OCI-LY1 (cell line): ENCODE measurements at regions not wholly inside any gene's neighbourhood (a gene's known extent, or its start where the extent isn't known, plus 50 kb on each side); places are given as distances from the start of the nearest gene placed in this dataset.

Source experiments
- H2AFZ ChIP-seq: fragments of 200-600 bp; sonication (generic), shearing (Covaris generic); 2 replicates; pipeline ENCODE4 v1.6.0; 2014; ENCODE audit warnings: antibody characterized with exemption, mild to moderate bottlenecking, low read length
- H3F3A ChIP-seq: fragments of 200-600 bp; sonication (generic), shearing (Covaris generic); 2 replicates; pipeline ENCODE4 v1.6.0; 2014; ENCODE audit warnings: mild to moderate bottlenecking, antibody characterized with exemption, low read length, moderate library complexity; ENCODE audit not compliant: insufficient read depth
- H3K27ac ChIP-seq: fragments of 200-600 bp; sonication (generic); 2 replicates; pipeline ENCODE4 v1.5.1; 2014; ENCODE audit warnings: low read length, mixed run types, mild to moderate bottlenecking, low read depth; ENCODE audit not compliant: poor library complexity, severe bottlenecking
- H3K27me3 ChIP-seq: fragments of 200-600 bp; sonication (generic); 2 replicates; pipeline ENCODE4 v1.6.0; 2014; ENCODE audit warnings: antibody characterized with exemption, mild to moderate bottlenecking, low read length, moderate library complexity; ENCODE audit not compliant: insufficient read depth
- H3K36me3 ChIP-seq: fragments of 200-600 bp; sonication (generic); 2 replicates; pipeline ENCODE4 v1.6.1; 2014; ENCODE audit warnings: mild to moderate bottlenecking, antibody characterized with exemption, low read length, moderate library complexity, mixed read lengths; ENCODE audit not compliant: insufficient read depth
- H3K4me1 ChIP-seq: fragments of 200-600 bp; sonication (generic); 2 replicates; pipeline ENCODE4 v1.5.1; 2014; ENCODE audit warnings: mild to moderate bottlenecking, low read length, moderate library complexity; ENCODE audit not compliant: insufficient read depth, severe bottlenecking
- H3K4me2 ChIP-seq: fragments of 200-600 bp; sonication (generic), shearing (Covaris generic); 2 replicates; pipeline ENCODE4 v1.6.1; 2014; ENCODE audit warnings: low read length
- H3K4me3 ChIP-seq: fragments of 200-600 bp; sonication (generic); 2 replicates; pipeline ENCODE4 v1.5.1; 2014; ENCODE audit warnings: low read length, low read depth, mild to moderate bottlenecking, mixed read lengths; ENCODE audit not compliant: poor library complexity, severe bottlenecking
- H3K79me2 ChIP-seq: fragments of 200-600 bp; shearing (Covaris generic); 2 replicates; pipeline ENCODE4 v1.6.1; 2016; ENCODE audit warnings: mixed run types, low read length, mixed read lengths; ENCODE audit not compliant: insufficient read depth
- H3K9ac ChIP-seq: fragments of 200-600 bp; sonication (generic), shearing (Covaris generic); 2 replicates; pipeline ENCODE4 v1.6.1; 2014; ENCODE audit warnings: mild to moderate bottlenecking, low read length, mixed read lengths
- H3K9me2 ChIP-seq: fragments of 200-600 bp; sonication (generic), shearing (Covaris generic); 2 replicates; pipeline ENCODE4 v1.6.1; 2014; ENCODE audit warnings: low read depth, mild to moderate bottlenecking, low read length, mixed read lengths
- H3K9me3 ChIP-seq: fragments of 200-600 bp; shearing (Covaris generic); 2 replicates; pipeline ENCODE4 v1.6.1; 2014; ENCODE audit warnings: low read length, mixed read lengths
- H4K20me1 ChIP-seq: fragments of 200-600 bp; sonication (generic), shearing (Covaris generic); 2 replicates; pipeline ENCODE4 v1.6.0; 2016; ENCODE audit warnings: mild to moderate bottlenecking, low read length; ENCODE audit not compliant: insufficient read depth
- EZH2 ChIP-seq: fragments of 200-600 bp; sonication (generic), shearing (Covaris generic); IDR thresholded peaks from 2 replicates; pipeline ENCODE4 v1.8.0; 2017; ENCODE audit warnings: borderline replicate concordance, mixed run types, mild to moderate bottlenecking, antibody characterized with exemption, low read length, moderate library complexity, mixed read lengths
- TF ChIP-seq, protein P1 (sequence below): fragments of 200-600 bp; sonication (generic), shearing (Covaris generic); IDR thresholded peaks from 2 replicates; pipeline ENCODE4 v1.5.1; 2017; ENCODE audit warnings: mild to moderate bottlenecking, antibody characterized with exemption, low read length, moderate library complexity, mixed read lengths

DNA sequence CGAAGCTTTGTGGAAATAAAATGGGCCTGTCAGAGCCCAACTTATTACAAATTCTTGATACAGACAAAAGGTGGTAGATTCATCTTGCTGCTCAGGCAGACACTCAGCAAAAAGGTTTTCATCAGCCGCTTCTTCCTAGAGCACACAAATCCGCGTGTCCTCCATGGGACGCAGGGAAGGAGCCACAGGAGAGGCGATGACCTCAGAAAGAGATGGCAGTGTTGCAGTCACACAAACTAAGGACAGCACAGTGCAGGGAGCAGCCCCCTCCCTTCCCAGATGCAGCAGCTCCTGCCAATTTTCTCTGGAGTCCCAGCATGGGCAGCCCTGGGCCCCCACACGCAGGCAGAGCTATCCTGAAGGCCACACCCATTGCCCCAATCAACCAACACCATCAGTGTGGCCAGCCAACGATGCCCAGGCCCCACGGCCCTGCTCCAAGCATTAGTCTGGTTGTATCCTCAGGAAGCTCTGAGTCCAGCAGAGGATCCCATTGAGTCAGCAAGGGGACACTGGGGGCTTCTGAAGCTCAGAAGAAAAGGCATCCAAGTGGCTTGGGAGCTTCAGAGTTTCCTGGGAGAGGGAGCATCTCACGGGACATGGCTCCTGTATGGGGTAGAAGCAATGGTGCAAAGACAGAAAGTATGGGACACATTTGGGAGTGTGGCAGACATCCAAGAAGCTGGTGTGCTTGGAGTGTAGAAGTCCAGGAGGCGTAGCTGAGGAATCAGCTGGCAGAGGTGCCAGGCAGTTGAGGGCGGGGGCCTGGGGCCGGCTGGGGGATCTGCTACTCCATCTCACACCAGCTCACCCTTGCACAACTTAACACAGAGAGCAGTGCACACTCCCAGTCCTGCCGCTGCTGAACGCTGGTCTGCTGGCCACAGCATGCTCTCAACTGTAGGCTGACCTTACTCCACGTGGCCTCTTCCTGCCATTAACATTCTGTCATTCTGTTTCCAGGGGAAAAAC lies 142.1 kb upstream of the CST7 start:
- no peaks in the 10 kb centered on the region for H3K79me2 ChIP-seq
- no peaks in the 10 kb centered on the region for H3K27me3 ChIP-seq
- no peak overlapping the region for H3K4me3 ChIP-seq
- H3K4me1 ChIP-seq, result no peaks in the 10 kb centered on the region
- H3F3A ChIP-seq, result no peaks in the 10 kb centered on the region
- no peaks in the 10 kb centered on the region for H3K9me3 ChIP-seq
- H3K36me3 ChIP-seq, result no peaks in the 10 kb centered on the region
- no peaks in the 10 kb centered on the region for H3K9me2 ChIP-seq
- no peak overlapping the region for H3K9ac ChIP-seq
- H2AFZ ChIP-seq, result no peak overlapping the region
- H3K27ac ChIP-seq, result no peak overlapping the region
- TF ChIP-seq, protein P1, sequence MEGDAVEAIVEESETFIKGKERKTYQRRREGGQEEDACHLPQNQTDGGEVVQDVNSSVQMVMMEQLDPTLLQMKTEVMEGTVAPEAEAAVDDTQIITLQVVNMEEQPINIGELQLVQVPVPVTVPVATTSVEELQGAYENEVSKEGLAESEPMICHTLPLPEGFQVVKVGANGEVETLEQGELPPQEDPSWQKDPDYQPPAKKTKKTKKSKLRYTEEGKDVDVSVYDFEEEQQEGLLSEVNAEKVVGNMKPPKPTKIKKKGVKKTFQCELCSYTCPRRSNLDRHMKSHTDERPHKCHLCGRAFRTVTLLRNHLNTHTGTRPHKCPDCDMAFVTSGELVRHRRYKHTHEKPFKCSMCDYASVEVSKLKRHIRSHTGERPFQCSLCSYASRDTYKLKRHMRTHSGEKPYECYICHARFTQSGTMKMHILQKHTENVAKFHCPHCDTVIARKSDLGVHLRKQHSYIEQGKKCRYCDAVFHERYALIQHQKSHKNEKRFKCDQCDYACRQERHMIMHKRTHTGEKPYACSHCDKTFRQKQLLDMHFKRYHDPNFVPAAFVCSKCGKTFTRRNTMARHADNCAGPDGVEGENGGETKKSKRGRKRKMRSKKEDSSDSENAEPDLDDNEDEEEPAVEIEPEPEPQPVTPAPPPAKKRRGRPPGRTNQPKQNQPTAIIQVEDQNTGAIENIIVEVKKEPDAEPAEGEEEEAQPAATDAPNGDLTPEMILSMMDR, result no peak
- TF ChIP-seq EZH2, result no peak
- H4K20me1 ChIP-seq, result no peaks in the 10 kb centered on the region
- H3K4me2 ChIP-seq, result no peak overlapping the region

DNA sequence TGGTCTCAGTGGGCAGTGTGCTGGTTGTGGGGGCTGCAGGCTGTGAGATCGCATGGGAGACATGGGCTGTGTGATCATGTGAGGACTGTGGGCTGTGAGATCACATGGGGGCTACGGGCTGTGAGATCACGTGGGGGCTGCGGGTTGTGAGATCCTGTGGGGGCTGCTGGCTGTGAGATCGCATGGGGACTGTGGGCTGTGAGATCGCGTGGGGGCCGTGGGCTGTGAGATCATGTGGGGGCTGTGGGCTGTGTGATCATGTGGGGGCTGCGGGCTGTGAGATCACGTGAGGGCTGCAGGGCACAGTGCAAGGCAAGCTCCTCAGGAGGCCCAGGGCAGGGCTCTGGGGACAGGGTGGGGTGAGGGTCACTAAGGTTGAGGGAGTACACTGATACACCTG lies 140.5 kb upstream of the CST7 start:
- Histone ChIP-seq H3K4me2 (no peak overlapping the region), H4K20me1 (no peaks in the 10 kb centered on the region), H3K9me2 (no peaks in the 10 kb centered on the region)

DNA sequence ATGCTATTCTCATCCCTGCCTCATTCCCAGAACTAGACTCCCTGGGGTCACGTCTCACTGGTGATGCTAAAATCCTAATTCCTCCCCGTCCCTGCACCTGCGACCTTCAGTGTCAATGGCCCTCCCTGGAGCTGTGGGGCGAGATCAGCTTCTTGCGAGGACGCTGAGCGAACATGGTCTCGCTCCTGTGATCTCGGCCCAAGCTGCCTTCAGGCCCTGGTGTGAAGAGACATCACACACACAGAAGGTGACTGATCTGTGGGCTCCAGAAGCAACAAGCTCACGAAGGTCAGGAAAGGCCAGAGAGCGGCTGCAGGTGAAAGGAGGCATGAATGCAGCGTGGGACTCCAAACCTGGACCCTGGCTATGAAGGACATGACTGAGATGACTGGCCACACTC lies 139.5 kb upstream of the CST7 start:
- H3K4me2 ChIP-seq, result no peak overlapping the region
- TF ChIP-seq, protein P1, result no peak
- no peak for TF ChIP-seq EZH2

More for the DNA sequence above, 140.5 kb upstream of the CST7 start:
- Histone ChIP-seq H3K27ac (no peak overlapping the region), H3K4me3 (no peak overlapping the region), H3K9me3 (no peaks in the 10 kb centered on the region), H3F3A (no peaks in the 10 kb centered on the region), H3K4me1 (no peaks in the 10 kb centered on the region), H3K9ac (no peak overlapping the region), H2AFZ (no peak overlapping the region), H3K27me3 (no peaks in the 10 kb centered on the region), H3K79me2 (no peaks in the 10 kb centered on the region), H3K36me3 (no peaks in the 10 kb centered on the region)
- TF ChIP-seq, protein P1, result no peak
- TF ChIP-seq EZH2, result no peak

More for the DNA sequence above, 139.5 kb upstream of the CST7 start:
- H3K36me3 ChIP-seq, result no peaks in the 10 kb centered on the region
- no peaks in the 10 kb centered on the region for H3K79me2 ChIP-seq
- H3K4me3 ChIP-seq, result no peak overlapping the region
- no peak overlapping the region for H3K9ac ChIP-seq
- no peaks in the 10 kb centered on the region for H3K9me2 ChIP-seq
- no peak overlapping the region for H3K27ac ChIP-seq
- no peaks in the 10 kb centered on the region for H3K9me3 ChIP-seq
- no peaks in the 10 kb centered on the region for H3K27me3 ChIP-seq
- H3K4me1 ChIP-seq, result no peaks in the 10 kb centered on the region
- H3F3A ChIP-seq, result no peaks in the 10 kb centered on the region
- H4K20me1 ChIP-seq, result no peaks in the 10 kb centered on the region
- H2AFZ ChIP-seq, result no peak overlapping the region
